ENCODE measurements at regions not wholly inside any gene's neighbourhood (a gene's known extent, or its start where the extent isn't known, plus 50 kb on each side); places are given as distances from the start of the nearest gene placed in this dataset.

GRCh38 chr12:111180426-111181142 lies 188.3 kb downstream of the PHETA1 start:
- FAIRE-seq (no peak), DNase-seq (no peak)
- peaks cover 0 to 13% (median 0%) of the 10 kb centered on the region in 3 donors for H3K4me1 ChIP-seq (ENCODE audit: control insufficient read depth in 3 of 3, insufficient read depth in 2 of 3, low read depth in 1 of 3, low read length in 2 of 3)
- H3K27ac ChIP-seq (ENCODE audit: low read depth in 1 of 3, low read length in 2 of 3): no peak overlapping the region
- H3K9me3 ChIP-seq (ENCODE audit: control insufficient read depth in 2 of 2, insufficient read depth in 1 of 2, low read depth in 1 of 2, low read length in 1 of 2): no peaks in the 10 kb centered on the region
- H3K36me3 ChIP-seq (ENCODE audit: control insufficient read depth in 3 of 3, insufficient read depth in 2 of 3, low read depth in 1 of 3, low read length in 3 of 3): no peaks in the 10 kb centered on the region
- H3K4me3 ChIP-seq (ENCODE audit: low read depth in 1 of 3, low read length in 3 of 3): no peak overlapping the region
- WGBS, 3 donors: 32 to 41% (median 39%) methylated on average over 19 of the region's 19 CpGs
- H3K27me3 ChIP-seq (ENCODE audit: control insufficient read depth in 3 of 3, insufficient read depth in 3 of 3, low read length in 3 of 3): no peaks in the 10 kb centered on the region

- 46 to 53% (median 49%) methylated on average over 18 of the region's 18 CpGs for WGBS, 3 donors
- no peaks in the 10 kb centered on the region for H3K36me3 ChIP-seq (ENCODE audit: control insufficient read depth in 3 of 3, insufficient read depth in 2 of 3, low read depth in 1 of 3, low read length in 3 of 3)
- H3K4me1 ChIP-seq (ENCODE audit: control insufficient read depth in 3 of 3, insufficient read depth in 2 of 3, low read depth in 1 of 3, low read length in 2 of 3): peaks cover 0 to 13% (median 0%) of the 10 kb centered on the region in 3 donors
- FAIRE-seq (no peak), DNase-seq (peak in 1 of 2 donors; percentile 16)
- no peaks in the 10 kb centered on the region for H3K27me3 ChIP-seq (ENCODE audit: control insufficient read depth in 3 of 3, insufficient read depth in 3 of 3, low read length in 3 of 3)
- H3K4me3 ChIP-seq (ENCODE audit: low read depth in 1 of 3, low read length in 3 of 3): no peak overlapping the region
- no peaks in the 10 kb centered on the region for H3K9me3 ChIP-seq (ENCODE audit: control insufficient read depth in 2 of 2, insufficient read depth in 1 of 2, low read depth in 1 of 2, low read length in 1 of 2)
- H3K27ac ChIP-seq (ENCODE audit: low read depth in 1 of 3, low read length in 2 of 3): no peak overlapping the region
Measured at GRCh38 chr12:111178181-111179081, 190.5 kb downstream of the PHETA1 start.

GRCh38 chr12:111175396-111176094 lies 193.3 kb downstream of the PHETA1 start:
- FAIRE-seq: no peak
- no peaks in the 10 kb centered on the region for H3K36me3 ChIP-seq (ENCODE audit: control insufficient read depth in 3 of 3, insufficient read depth in 2 of 3, low read depth in 1 of 3, low read length in 3 of 3)
- H3K27ac ChIP-seq (ENCODE audit: low read depth in 1 of 3, low read length in 2 of 3): no peak overlapping the region
- no peaks in the 10 kb centered on the region for H3K27me3 ChIP-seq (ENCODE audit: control insufficient read depth in 3 of 3, insufficient read depth in 3 of 3, low read length in 3 of 3)
- peaks cover 0 to 2% (median 0%) of the 10 kb centered on the region in 3 donors for H3K4me1 ChIP-seq (ENCODE audit: control insufficient read depth in 3 of 3, insufficient read depth in 2 of 3, low read depth in 1 of 3, low read length in 2 of 3)
- no peak overlapping the region for H3K4me3 ChIP-seq (ENCODE audit: low read depth in 1 of 3, low read length in 3 of 3)
- H3K9me3 ChIP-seq (ENCODE audit: control insufficient read depth in 2 of 2, insufficient read depth in 1 of 2, low read depth in 1 of 2, low read length in 1 of 2): no peaks in the 10 kb centered on the region
- DNase-seq: no peak
- WGBS, 3 donors: 70% methylated on average over 10 of the region's 10 CpGs

- 32 to 43% (median 38%) methylated on average over 3 of the region's 3 CpGs for WGBS, 3 donors
- no peak for FAIRE-seq
- H3K4me3 ChIP-seq (ENCODE audit: low read depth in 1 of 3, low read length in 3 of 3): no peak overlapping the region
- no peaks in the 10 kb centered on the region for H3K27me3 ChIP-seq (ENCODE audit: control insufficient read depth in 3 of 3, insufficient read depth in 3 of 3, low read length in 3 of 3)
- no peaks in the 10 kb centered on the region for H3K9me3 ChIP-seq (ENCODE audit: control insufficient read depth in 2 of 2, insufficient read depth in 1 of 2, low read depth in 1 of 2, low read length in 1 of 2)
- no peak for DNase-seq
- no peak overlapping the region for H3K27ac ChIP-seq (ENCODE audit: low read depth in 1 of 3, low read length in 2 of 3)
- H3K36me3 ChIP-seq (ENCODE audit: control insufficient read depth in 3 of 3, insufficient read depth in 2 of 3, low read depth in 1 of 3, low read length in 3 of 3): no peaks in the 10 kb centered on the region
- H3K4me1 ChIP-seq (ENCODE audit: control insufficient read depth in 3 of 3, insufficient read depth in 2 of 3, low read depth in 1 of 3, low read length in 2 of 3): no peaks in the 10 kb centered on the region
Measured at GRCh38 chr12:111174961-111175345, 193.9 kb downstream of the PHETA1 start.

- FAIRE-seq: no peak
Measured at GRCh38 chr12:111174251-111174960, 194.5 kb downstream of the PHETA1 start.

GRCh38 chr12:111173836-111174235 lies 195.1 kb downstream of the PHETA1 start:
- no peak for FAIRE-seq

More at GRCh38 chr12:111174251-111174960, 194.5 kb downstream of the PHETA1 start:
- 54 to 65% (median 55%) methylated on average over 8 of the region's 8 CpGs for WGBS, 3 donors
- H3K36me3 ChIP-seq (ENCODE audit: control insufficient read depth in 3 of 3, insufficient read depth in 2 of 3, low read depth in 1 of 3, low read length in 3 of 3): no peaks in the 10 kb centered on the region
- no peak for DNase-seq
- no peaks in the 10 kb centered on the region for H3K4me1 ChIP-seq (ENCODE audit: control insufficient read depth in 3 of 3, insufficient read depth in 2 of 3, low read depth in 1 of 3, low read length in 2 of 3)
- H3K9me3 ChIP-seq (ENCODE audit: control insufficient read depth in 2 of 2, insufficient read depth in 1 of 2, low read depth in 1 of 2, low read length in 1 of 2): no peaks in the 10 kb centered on the region
- no peak overlapping the region for H3K27ac ChIP-seq (ENCODE audit: low read depth in 1 of 3, low read length in 2 of 3)
- no peak overlapping the region for H3K4me3 ChIP-seq (ENCODE audit: low read depth in 1 of 3, low read length in 3 of 3)
- H3K27me3 ChIP-seq (ENCODE audit: control insufficient read depth in 3 of 3, insufficient read depth in 3 of 3, low read length in 3 of 3): no peaks in the 10 kb centered on the region

GRCh38 chr12:111173391-111173790 lies 195.5 kb downstream of the PHETA1 start:
- FAIRE-seq: no peak
- DNase-seq: no peak
- Histone ChIP-seq H3K27me3 (ENCODE audit: control insufficient read depth in 3 of 3, insufficient read depth in 3 of 3, low read length in 3 of 3) (no peaks in the 10 kb centered on the region), H3K4me3 (ENCODE audit: low read depth in 1 of 3, low read length in 3 of 3) (no peak overlapping the region), H3K36me3 (ENCODE audit: control insufficient read depth in 3 of 3, insufficient read depth in 2 of 3, low read depth in 1 of 3, low read length in 3 of 3) (no peaks in the 10 kb centered on the region), H3K4me1 (ENCODE audit: control insufficient read depth in 3 of 3, insufficient read depth in 2 of 3, low read depth in 1 of 3, low read length in 2 of 3) (no peaks in the 10 kb centered on the region), H3K9me3 (ENCODE audit: control insufficient read depth in 2 of 2, insufficient read depth in 1 of 2, low read depth in 1 of 2, low read length in 1 of 2) (no peaks in the 10 kb centered on the region), H3K27ac (ENCODE audit: low read depth in 1 of 3, low read length in 2 of 3) (no peak overlapping the region)
- 74 to 87% (median 80%) methylated on average over 5 of the region's 5 CpGs for WGBS, 3 donors

More at GRCh38 chr12:111173836-111174235, 195.1 kb downstream of the PHETA1 start:
- DNase-seq: no peak
- no peaks in the 10 kb centered on the region for H3K36me3 ChIP-seq (ENCODE audit: control insufficient read depth in 3 of 3, insufficient read depth in 2 of 3, low read depth in 1 of 3, low read length in 3 of 3)
- no peak overlapping the region for H3K27ac ChIP-seq (ENCODE audit: low read depth in 1 of 3, low read length in 2 of 3)
- no peaks in the 10 kb centered on the region for H3K4me1 ChIP-seq (ENCODE audit: control insufficient read depth in 3 of 3, insufficient read depth in 2 of 3, low read depth in 1 of 3, low read length in 2 of 3)
- no peaks in the 10 kb centered on the region for H3K27me3 ChIP-seq (ENCODE audit: control insufficient read depth in 3 of 3, insufficient read depth in 3 of 3, low read length in 3 of 3)
- no peaks in the 10 kb centered on the region for H3K9me3 ChIP-seq (ENCODE audit: control insufficient read depth in 2 of 2, insufficient read depth in 1 of 2, low read depth in 1 of 2, low read length in 1 of 2)
- H3K4me3 ChIP-seq (ENCODE audit: low read depth in 1 of 3, low read length in 3 of 3): no peak overlapping the region
- 76 to 85% (median 82%) methylated on average over 3 of the region's 3 CpGs for WGBS, 3 donors

GRCh38 chr12:111172786-111173185 lies 196.1 kb downstream of the PHETA1 start:
- no peak for FAIRE-seq
- Histone ChIP-seq H3K27me3 (ENCODE audit: control insufficient read depth in 3 of 3, insufficient read depth in 3 of 3, low read length in 3 of 3) (no peaks in the 10 kb centered on the region), H3K27ac (ENCODE audit: low read depth in 1 of 3, low read length in 2 of 3) (no peak overlapping the region), H3K4me3 (ENCODE audit: low read depth in 1 of 3, low read length in 3 of 3) (no peak overlapping the region), H3K9me3 (ENCODE audit: control insufficient read depth in 2 of 2, insufficient read depth in 1 of 2, low read depth in 1 of 2, low read length in 1 of 2) (no peaks in the 10 kb centered on the region), H3K4me1 (ENCODE audit: control insufficient read depth in 3 of 3, insufficient read depth in 2 of 3, low read depth in 1 of 3, low read length in 2 of 3) (no peaks in the 10 kb centered on the region), H3K36me3 (ENCODE audit: control insufficient read depth in 3 of 3, insufficient read depth in 2 of 3, low read depth in 1 of 3, low read length in 3 of 3) (no peaks in the 10 kb centered on the region)
- WGBS, 3 donors: 65 to 86% (median 79%) methylated on average over 8 of the region's 8 CpGs
- no peak for DNase-seq

Data from small intestine (tissue), 7 donors.